ENCODE measurements at regions not wholly inside any gene's neighbourhood (a gene's known extent, or its start where the extent isn't known, plus 50 kb on each side); places are given as distances from the start of the nearest gene placed in this dataset.

- no peak for ATAC-seq
- intact Hi-C loops (cut with DNase I), result no loop called here
These were observed 1625.6 kb upstream of the C9orf72 start for GRCh38 chr9:29198861-29199260.

GRCh38 chr9:29199975-29200374 lies 1626.7 kb upstream of the C9orf72 start:
- TF ChIP-seq CTCF (IDR thresholded peaks at IDR 0.05), result no peak
- intact Hi-C loops (cut with DNase I), result no loop called here

More at GRCh38 chr9:29198861-29199260, 1625.6 kb upstream of the C9orf72 start:
- Histone ChIP-seq H3K4me3 (no peak overlapping the region), H3K36me3 (no peaks in the 10 kb centered on the region), H3K9me3 (no peaks in the 10 kb centered on the region), H3K27me3 (no peaks in the 10 kb centered on the region), H3K4me1 (no peaks in the 10 kb centered on the region), H3K27ac (no peak overlapping the region)
- no peak for DNase-seq
- no peak for TF ChIP-seq CTCF (IDR thresholded peaks at IDR 0.05)

GRCh38 chr9:29200650-29201049 lies 1627.4 kb upstream of the C9orf72 start:
- no peak overlapping the region for H3K4me3 ChIP-seq
- no peaks in the 10 kb centered on the region for H3K4me1 ChIP-seq
- no peaks in the 10 kb centered on the region for H3K36me3 ChIP-seq
- intact Hi-C loops (cut with DNase I), result no loop called here
- DNase-seq (no peak), ATAC-seq (no peak)
- no peaks in the 10 kb centered on the region for H3K9me3 ChIP-seq
- no peak for TF ChIP-seq CTCF (IDR thresholded peaks at IDR 0.05)
- no peaks in the 10 kb centered on the region for H3K27me3 ChIP-seq
- no peak overlapping the region for H3K27ac ChIP-seq

More at GRCh38 chr9:29199975-29200374, 1626.7 kb upstream of the C9orf72 start:
- ATAC-seq (no peak), DNase-seq (no peak)
- H3K36me3 ChIP-seq, result no peaks in the 10 kb centered on the region
- no peak overlapping the region for H3K4me3 ChIP-seq
- no peaks in the 10 kb centered on the region for H3K27me3 ChIP-seq
- H3K4me1 ChIP-seq, result no peaks in the 10 kb centered on the region
- H3K9me3 ChIP-seq, result no peaks in the 10 kb centered on the region
- no peak overlapping the region for H3K27ac ChIP-seq

GRCh38 chr9:29203244-29203930 lies 1630.1 kb upstream of the C9orf72 start:
- ATAC-seq, result no peak
- Histone ChIP-seq H3K4me3 (no peak overlapping the region), H3K4me1 (no peaks in the 10 kb centered on the region), H3K27me3 (no peaks in the 10 kb centered on the region), H3K27ac (no peak overlapping the region), H3K36me3 (no peaks in the 10 kb centered on the region), H3K9me3 (no peaks in the 10 kb centered on the region)
- DNase-seq, result no peak
- intact Hi-C loops (cut with DNase I), result no loop called here
- TF ChIP-seq CTCF (IDR thresholded peaks at IDR 0.05), result no peak

- intact Hi-C loops (cut with DNase I), result no loop called here
- no peaks in the 10 kb centered on the region for H3K36me3 ChIP-seq
- H3K9me3 ChIP-seq, result no peaks in the 10 kb centered on the region
- DNase-seq (no peak), ATAC-seq (no peak)
- peaks cover 12% of the 10 kb centered on the region for H3K4me1 ChIP-seq
- H3K27me3 ChIP-seq, result peaks cover 37% of the 10 kb centered on the region
- no peak overlapping the region for H3K4me3 ChIP-seq
- H3K27ac ChIP-seq, result no peak overlapping the region
- TF ChIP-seq CTCF (IDR thresholded peaks at IDR 0.05), result no peak
These were observed 1635.4 kb upstream of the C9orf72 start for GRCh38 chr9:29208670-29209069.
